ENCODE measurements at regions not wholly inside any gene's neighbourhood (a gene's known extent, or its start where the extent isn't known, plus 50 kb on each side); places are given as distances from the start of the nearest gene placed in this dataset.

- no peak overlapping the region for H3K27ac ChIP-seq (ENCODE audit: low read length)
- POLR2A ChIA-PET: no interaction called here
- BruUV-seq (replicated peaks): no TSS peak
Observed at GRCh38 chr2:217712431-217712830, 290.4 kb downstream of the TNS1 start.

GRCh38 chr2:217711188-217711587 is 291.6 kb downstream of the TNS1 start:
- in situ Hi-C loops (cut with HindIII; ENCODE audit: low pct_unique_long_range_greater_than_20kb, low sequenced_read_pairs) (no loop called here), intact Hi-C loops (cut with micrococcal nuclease; ENCODE audit: unreplicated experiment) (loop anchor here (10.0 kb wide), 1 partner anchor 196 kb away; no protein-coding TSS in a partner anchor)
- Histone ChIP-seq H3K36me3 (ENCODE audit: control insufficient read depth, insufficient read depth, low read length) (no peaks in the 10 kb centered on the region), H3K27me3 (ENCODE audit: control insufficient read depth, insufficient read depth, low read length) (peaks cover 3% of the 10 kb centered on the region; the same call in 1 of the 2 replicates), H3K4me3 (ENCODE audit: low read depth in 2 of 2, low read length in 2 of 2) (no peak overlapping the region), H3K27ac (ENCODE audit: low read length) (no peak overlapping the region), H3K4me1 (ENCODE audit: control insufficient read depth, insufficient read depth, low read length) (no peaks in the 10 kb centered on the region), H3K9me3 (ENCODE audit: control insufficient read depth, insufficient read depth, low read depth, low read length) (no peaks in the 10 kb centered on the region)
- ChIA-PET CTCF (no interaction called here), POLR2A (no interaction called here)
- BruUV-seq (replicated peaks): no TSS peak
- DNase-seq (ENCODE audit: low read depth, low spot score) (no peak), ATAC-seq (no peak)
- no peak for TF ChIP-seq TCF7L2 (IDR thresholded peaks at IDR 0.05; ENCODE audit: low read depth, low read length)
- TF ChIP-seq SIN3A (IDR thresholded peaks at IDR 0.05; ENCODE audit: borderline replicate concordance, insufficient read depth, low read depth, low read length): no peak
- TF ChIP-seq REST (IDR thresholded peaks at IDR 0.05; ENCODE audit: insufficient read depth in 1 of 2, low read depth in 2 of 2, low read length in 1 of 2): no peak
- no peak for TF ChIP-seq POLR2AphosphoS5 (IDR thresholded peaks at IDR 0.05; ENCODE audit: low read depth, low read length)
- TF ChIP-seq CTCF (IDR thresholded peaks at IDR 0.05): no peak

More at GRCh38 chr2:217712431-217712830, 290.4 kb downstream of the TNS1 start:
- intact Hi-C loops (cut with micrococcal nuclease; ENCODE audit: unreplicated experiment): loop anchor here (10.0 kb wide), 1 partner anchor 198 kb away; no protein-coding TSS in a partner anchor
- TF ChIP-seq POLR2AphosphoS5 (IDR thresholded peaks at IDR 0.05; ENCODE audit: low read depth, low read length) (no peak), SIN3A (IDR thresholded peaks at IDR 0.05; ENCODE audit: borderline replicate concordance, insufficient read depth, low read depth, low read length) (no peak), TCF7L2 (IDR thresholded peaks at IDR 0.05; ENCODE audit: low read depth, low read length) (no peak), REST (IDR thresholded peaks at IDR 0.05; ENCODE audit: insufficient read depth in 1 of 2, low read depth in 2 of 2, low read length in 1 of 2) (no peak), CTCF (IDR thresholded peaks at IDR 0.05) (no peak)
- in situ Hi-C loops (cut with HindIII; ENCODE audit: low pct_unique_long_range_greater_than_20kb, low sequenced_read_pairs): no loop called here
- no peak overlapping the region for H3K4me3 ChIP-seq (ENCODE audit: low read depth in 2 of 2, low read length in 2 of 2)
- peaks cover 3% of the 10 kb centered on the region; the same call in 1 of the 2 replicates for H3K27me3 ChIP-seq (ENCODE audit: control insufficient read depth, insufficient read depth, low read length)
- DNase-seq (ENCODE audit: low read depth, low spot score) (no peak), ATAC-seq (no peak)
- H3K9me3 ChIP-seq (ENCODE audit: control insufficient read depth, insufficient read depth, low read depth, low read length): no peaks in the 10 kb centered on the region
- no peaks in the 10 kb centered on the region for H3K4me1 ChIP-seq (ENCODE audit: control insufficient read depth, insufficient read depth, low read length)
- H3K36me3 ChIP-seq (ENCODE audit: control insufficient read depth, insufficient read depth, low read length): no peaks in the 10 kb centered on the region
- CTCF ChIA-PET: no interaction called here

Measured in Panc1 (cell line).